HUES64 (cell line): ENCODE measurements at regions not wholly inside any gene's neighbourhood (a gene's known extent, or its start where the extent isn't known, plus 50 kb on each side); places are given as distances from the start of the nearest gene placed in this dataset.

Source experiments
- H3K27ac ChIP-seq: 2 replicates; pipeline ENCODE4 v1.7.0; 2013; ENCODE audit warnings: low read depth, low read length, inconsistent platforms
- H3K27me3 ChIP-seq: 2 replicates; pipeline ENCODE4 v1.6.1; 2013; ENCODE audit warnings: mild to moderate bottlenecking, low read length; ENCODE audit not compliant: insufficient read depth
- H3K36me3 ChIP-seq: 2 replicates; pipeline ENCODE4 v1.6.1; 2013; ENCODE audit warnings: mild to moderate bottlenecking, low read length; ENCODE audit not compliant: insufficient read depth
- H3K4me1 ChIP-seq: 2 replicates; pipeline ENCODE4 v1.6.1; 2013; ENCODE audit warnings: mild to moderate bottlenecking, low read length, moderate library complexity; ENCODE audit not compliant: insufficient read depth
- H3K4me3 ChIP-seq: 2 replicates; pipeline ENCODE4 v1.5.1; 2013; ENCODE audit warnings: mild to moderate bottlenecking, low read length, moderate library complexity
- H3K9ac ChIP-seq: 2 replicates; pipeline ENCODE4 v1.6.1; 2013; ENCODE audit warnings: mild to moderate bottlenecking, low read depth, low read length
- H3K9me3 ChIP-seq: 2 replicates; pipeline ENCODE4 v1.6.1; 2013; ENCODE audit warnings: low read depth, low read length; ENCODE audit not compliant: insufficient read depth
- WGBS: fragments of 150-250, 120-280 bp; methylation state at CpG from one replicate; pipeline ENCODE4 v1.1.7; 2013; ENCODE audit warnings: missing lambda C conversion rate; 5-methylcytosine and 5-hydroxymethylcytosine counted together

DNA sequence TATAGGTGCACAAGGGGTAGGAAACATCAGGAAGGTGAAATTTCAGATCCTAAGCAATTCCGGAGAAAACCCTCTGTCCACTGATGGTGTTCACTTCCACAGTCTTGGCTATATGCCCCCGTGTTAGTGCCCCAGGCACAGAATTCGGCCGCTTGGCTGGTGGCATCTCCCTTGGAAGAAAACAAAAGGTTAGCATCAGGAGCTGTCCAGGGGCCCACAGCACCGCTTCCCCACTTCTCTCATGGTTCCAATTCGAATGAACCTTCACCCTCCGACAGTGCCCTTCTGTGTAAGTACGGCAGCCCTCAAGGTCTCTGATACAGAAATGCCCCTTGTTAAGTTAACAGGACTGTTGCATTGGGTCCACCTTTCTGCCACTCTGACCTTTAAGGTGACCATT is 409.0 kb downstream of the GADD45G start:
- Histone ChIP-seq H3K27ac (no peak overlapping the region), H3K27me3 (no peaks in the 10 kb centered on the region), H3K4me3 (no peak overlapping the region), H3K9ac (no peak overlapping the region), H3K36me3 (no peaks in the 10 kb centered on the region), H3K9me3 (no peaks in the 10 kb centered on the region), H3K4me1 (no peaks in the 10 kb centered on the region)
- 94% methylated on average over 8 of the region's 8 CpGs for WGBS

- Histone ChIP-seq H3K4me3 (no peak overlapping the region), H3K4me1 (no peaks in the 10 kb centered on the region), H3K9ac (no peak overlapping the region), H3K27ac (no peak overlapping the region), H3K27me3 (no peaks in the 10 kb centered on the region), H3K9me3 (no peaks in the 10 kb centered on the region), H3K36me3 (no peaks in the 10 kb centered on the region)
- 89% methylated on average over 9 of the region's 9 CpGs for WGBS
These were observed 409.6 kb downstream of the GADD45G start for GRCh38 chr9:90014421-90014820.

GRCh38 chr9:90016272-90016671 is 411.5 kb downstream of the GADD45G start:
- no peak overlapping the region for H3K27ac ChIP-seq
- WGBS = 100% methylated on average over 1 of the region's 1 CpG
- H3K4me1 ChIP-seq = no peaks in the 10 kb centered on the region
- no peaks in the 10 kb centered on the region for H3K36me3 ChIP-seq
- no peak overlapping the region for H3K9ac ChIP-seq
- H3K27me3 ChIP-seq = no peaks in the 10 kb centered on the region
- H3K9me3 ChIP-seq = no peaks in the 10 kb centered on the region
- H3K4me3 ChIP-seq = no peak overlapping the region

DNA sequence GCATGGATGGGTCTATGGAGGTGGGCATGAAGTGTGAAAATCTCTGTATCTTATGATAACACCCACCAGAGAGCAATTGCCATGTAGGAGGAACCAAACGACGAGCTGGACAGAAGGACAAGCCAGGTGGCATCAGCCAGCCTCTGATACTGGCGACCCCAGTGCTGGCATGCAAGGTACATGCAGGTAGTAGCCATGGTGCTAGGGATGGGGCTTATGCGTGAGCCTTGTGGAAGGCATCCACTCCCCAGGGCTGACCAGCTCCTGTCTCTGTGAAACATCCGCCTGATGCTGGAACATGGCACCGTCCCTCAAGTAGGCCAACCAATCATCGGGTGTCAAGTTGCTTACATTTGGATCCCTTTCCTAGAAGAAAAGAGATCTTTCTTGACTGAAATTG is 412.9 kb downstream of the GADD45G start:
- H3K27ac ChIP-seq = no peak overlapping the region
- no peaks in the 10 kb centered on the region for H3K27me3 ChIP-seq
- 96% methylated on average over 7 of the region's 7 CpGs for WGBS
- H3K4me1 ChIP-seq = no peaks in the 10 kb centered on the region
- H3K36me3 ChIP-seq = no peaks in the 10 kb centered on the region
- H3K4me3 ChIP-seq = no peak overlapping the region
- H3K9ac ChIP-seq = no peak overlapping the region
- H3K9me3 ChIP-seq = no peaks in the 10 kb centered on the region

- 89% methylated on average over 2 of the region's 2 CpGs for WGBS
- Histone ChIP-seq H3K9ac (no peak overlapping the region), H3K4me3 (no peak overlapping the region), H3K27ac (no peak overlapping the region), H3K27me3 (no peaks in the 10 kb centered on the region), H3K9me3 (no peaks in the 10 kb centered on the region), H3K4me1 (no peaks in the 10 kb centered on the region), H3K36me3 (no peaks in the 10 kb centered on the region)
These were observed 413.9 kb downstream of the GADD45G start for GRCh38 chr9:90018688-90019087.

- Histone ChIP-seq H3K4me1 (no peaks in the 10 kb centered on the region), H3K27ac (no peak overlapping the region), H3K4me3 (no peak overlapping the region), H3K27me3 (no peaks in the 10 kb centered on the region), H3K36me3 (no peaks in the 10 kb centered on the region), H3K9me3 (no peaks in the 10 kb centered on the region), H3K9ac (no peak overlapping the region)
- WGBS = 95% methylated on average over 9 of the region's 9 CpGs
These were observed 414.8 kb downstream of the GADD45G start for GRCh38 chr9:90019626-90020025.

DNA sequence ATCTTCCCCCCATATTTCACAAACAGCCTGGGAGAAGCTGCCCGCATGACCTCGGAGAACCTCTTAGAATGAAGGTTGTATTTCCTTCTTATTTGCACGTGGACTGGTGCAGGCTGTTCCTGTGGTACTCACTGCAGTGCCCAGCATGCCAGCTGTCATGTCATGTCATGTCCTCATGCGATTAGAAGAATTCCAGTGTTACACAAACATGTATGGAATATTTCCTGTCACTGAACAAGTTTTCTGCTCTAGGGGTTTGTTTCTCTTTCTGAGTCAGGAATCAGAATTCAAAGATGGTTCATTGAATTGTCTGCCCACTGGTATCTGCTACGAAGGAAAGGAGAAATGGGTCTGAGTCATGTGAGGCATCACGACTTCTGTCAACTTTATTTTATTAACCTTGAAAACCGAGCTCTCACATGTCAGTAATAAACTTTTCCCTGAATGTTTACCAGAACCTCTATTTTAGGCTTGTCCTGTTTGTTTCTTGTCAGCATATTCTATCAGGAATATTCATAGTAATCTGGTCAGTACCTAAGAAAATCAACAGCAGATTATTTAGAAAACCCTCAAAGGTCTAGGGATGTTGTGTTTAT is 415.6 kb downstream of the GADD45G start:
- WGBS = 94% methylated on average over 7 of the region's 7 CpGs

DNA sequence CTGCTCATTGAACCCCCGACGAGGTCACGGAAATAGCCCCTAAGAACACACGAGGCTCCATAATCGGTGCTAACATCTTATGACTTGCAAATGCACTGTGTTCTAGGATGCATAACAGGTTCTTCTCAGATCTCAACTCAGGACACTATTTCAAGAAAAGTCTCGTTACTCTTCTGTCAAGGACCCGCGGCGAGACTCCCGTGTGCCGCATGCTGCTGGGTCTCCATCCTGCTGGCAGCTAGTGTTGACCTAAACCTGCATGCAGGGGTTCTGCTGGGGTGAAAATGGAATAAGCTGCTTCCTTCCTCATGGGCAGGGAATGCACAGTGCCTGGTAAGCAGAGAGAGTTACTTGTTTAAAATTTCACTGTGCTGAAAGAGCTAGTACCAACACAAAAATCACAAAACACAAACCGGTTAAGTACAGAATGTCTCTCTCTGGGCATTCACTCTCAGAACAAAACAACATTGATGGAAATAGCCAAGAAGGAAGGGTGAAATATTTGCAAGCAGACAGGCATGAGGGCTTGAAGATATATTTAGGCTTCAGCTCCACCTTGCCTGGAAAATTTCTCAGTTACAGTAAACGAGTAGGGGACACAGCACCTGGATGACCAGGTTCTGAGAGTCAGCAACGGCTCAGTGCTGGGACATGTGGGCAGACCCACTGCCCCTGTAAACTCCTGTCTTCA is 416.5 kb downstream of the GADD45G start:
- WGBS = 96% methylated on average over 14 of the region's 14 CpGs

More for the DNA sequence above, 415.6 kb downstream of the GADD45G start:
- H3K9ac ChIP-seq = no peak overlapping the region
- no peaks in the 10 kb centered on the region for H3K27me3 ChIP-seq
- H3K4me3 ChIP-seq = no peak overlapping the region
- no peaks in the 10 kb centered on the region for H3K9me3 ChIP-seq
- no peaks in the 10 kb centered on the region; the same call in 1 of the 2 replicates for H3K4me1 ChIP-seq
- H3K36me3 ChIP-seq = no peaks in the 10 kb centered on the region
- H3K27ac ChIP-seq = no peak overlapping the region

DNA sequence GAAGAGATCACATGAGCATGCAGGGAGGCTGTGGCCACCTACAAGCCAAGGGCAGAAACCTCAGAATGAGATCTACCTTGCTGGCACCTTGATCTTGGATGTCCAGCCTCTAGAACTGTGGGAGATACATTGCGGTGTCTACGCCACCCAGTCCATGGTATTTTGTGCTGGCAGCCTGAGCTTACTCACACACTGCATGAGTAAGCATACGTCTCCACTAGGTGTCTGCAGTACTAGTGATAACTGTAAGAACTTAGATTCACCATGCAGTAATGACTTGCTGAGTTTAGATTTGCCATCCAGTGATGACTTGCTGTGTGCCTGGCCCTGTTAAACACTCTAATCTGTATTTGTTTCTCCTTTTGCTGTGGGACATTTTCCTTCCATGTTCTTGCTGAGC is 417.7 kb downstream of the GADD45G start:
- Histone ChIP-seq H3K9ac (no peak overlapping the region), H3K9me3 (no peaks in the 10 kb centered on the region), H3K4me3 (no peak overlapping the region), H3K27ac (no peak overlapping the region), H3K27me3 (no peaks in the 10 kb centered on the region), H3K36me3 (no peaks in the 10 kb centered on the region), H3K4me1 (peaks cover 20% of the 10 kb centered on the region)
- 97% methylated on average over 3 of the region's 3 CpGs for WGBS

More for the DNA sequence above, 416.5 kb downstream of the GADD45G start:
- H3K27me3 ChIP-seq = no peaks in the 10 kb centered on the region
- H3K4me1 ChIP-seq = peaks cover 10% of the 10 kb centered on the region
- no peaks in the 10 kb centered on the region for H3K36me3 ChIP-seq
- no peaks in the 10 kb centered on the region for H3K9me3 ChIP-seq
- H3K9ac ChIP-seq = no peak overlapping the region
- no peak overlapping the region for H3K4me3 ChIP-seq
- no peak overlapping the region for H3K27ac ChIP-seq

- Histone ChIP-seq H3K9ac (no peak overlapping the region), H3K27me3 (no peaks in the 10 kb centered on the region)
- WGBS = 98% methylated on average over 5 of the region's 5 CpGs
These were observed 419.0 kb downstream of the GADD45G start for GRCh38 chr9:90023861-90024260.

DNA sequence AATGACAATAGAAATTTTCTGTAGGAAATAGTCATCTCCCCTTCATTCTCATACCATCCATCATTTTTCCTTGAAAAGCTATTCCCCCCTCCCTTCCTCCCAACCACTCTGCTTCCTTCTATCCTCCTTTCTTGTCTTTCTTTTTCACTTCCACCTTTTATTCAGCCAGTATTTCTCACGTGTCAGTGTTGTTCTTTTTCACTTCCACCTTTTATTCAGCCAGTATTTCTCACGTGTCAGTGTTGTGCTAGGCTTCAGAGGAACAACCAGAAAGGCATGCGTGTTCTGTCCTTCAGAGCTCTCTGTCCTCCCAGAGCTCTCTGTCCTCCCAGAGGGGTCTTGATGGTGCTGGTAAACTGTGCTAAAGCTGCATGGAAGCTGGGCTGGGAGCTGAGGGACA is 419.6 kb downstream of the GADD45G start:
- no peaks in the 10 kb centered on the region for H3K36me3 ChIP-seq
- H3K4me3 ChIP-seq = no peak overlapping the region
- peaks cover 20% of the 10 kb centered on the region for H3K4me1 ChIP-seq
- no peaks in the 10 kb centered on the region for H3K27me3 ChIP-seq
- no peaks in the 10 kb centered on the region for H3K9me3 ChIP-seq
- no peak overlapping the region for H3K27ac ChIP-seq
- H3K9ac ChIP-seq = no peak overlapping the region
- 91% methylated on average over 3 of the region's 3 CpGs for WGBS

More at GRCh38 chr9:90023861-90024260, 419.0 kb downstream of the GADD45G start:
- H3K27ac ChIP-seq = no peak overlapping the region
- H3K9me3 ChIP-seq = no peaks in the 10 kb centered on the region
- H3K4me1 ChIP-seq = peaks cover 20% of the 10 kb centered on the region
- H3K36me3 ChIP-seq = no peaks in the 10 kb centered on the region
- no peak overlapping the region for H3K4me3 ChIP-seq
